GM12878 (cell line): ENCODE measurements at regions not wholly inside any gene's neighbourhood (a gene's known extent, or its start where the extent isn't known, plus 50 kb on each side); places are given as distances from the start of the nearest gene placed in this dataset.

Source experiments
- BCLAF1 ChIP-seq: fragments of 450-650 bp; IDR thresholded peaks from 2 replicates; pipeline ENCODE4 v1.6.1; 2017; ENCODE audit warnings: antibody characterized with exemption, mild to moderate bottlenecking, moderate library complexity
- BHLHE40 ChIP-seq, 2 experiments: fragments of 450-650 bp in 1 of 2; IDR thresholded peaks; 2 replicates each; pipeline ENCODE4 v1.6.1; 2011 to 2017; ENCODE audit warnings: low read depth in 2 of 2, borderline replicate concordance in 1 of 2, improper control_type of control experiment in 1 of 2, low read length in 1 of 2, mild to moderate bottlenecking in 1 of 2
- JUND ChIP-seq: IDR thresholded peaks from 2 replicates; pipeline ENCODE4 v1.6.1; 2012; ENCODE audit warnings: low read depth, mild to moderate bottlenecking, low read length, improper control_type of control experiment, moderate library complexity
- POLR2A ChIP-seq: IDR thresholded peaks from 2 replicates; pipeline ENCODE4 v1.6.1; 2011; ENCODE audit warnings: low read depth, mild to moderate bottlenecking, low read length
- ZNF384 ChIP-seq: IDR thresholded peaks from 2 replicates; pipeline ENCODE4 v1.6.1; 2012; ENCODE audit warnings: low read depth, mild to moderate bottlenecking, low read length, improper control_type of control experiment, borderline replicate concordance
- TF ChIP-seq, protein P1 (sequence below), 3 experiments: IDR thresholded peaks in 2 of 3; conservative IDR thresholded peaks in 1 of 3; 2 replicates each; pipeline ENCODE4 v1.5.1; 2011; ENCODE audit warnings: low read depth in 3 of 3, low read length in 3 of 3, mild to moderate bottlenecking in 3 of 3, control low read depth in 2 of 3, moderate library complexity in 2 of 3, inconsistent platforms in 1 of 3, mixed read lengths in 1 of 3; ENCODE audit not compliant: control insufficient read depth in 2 of 3, insufficient read depth in 1 of 3; ENCODE audit errors: extremely low read depth in 1 of 3

- TF ChIP-seq BCLAF1 (no peak), BHLHE40 (IDR thresholded peaks at IDR 0.05; ENCODE audit: borderline replicate concordance in 1 of 2, low read depth in 2 of 2, low read length in 1 of 2) (no peak), JUND (no peak), POLR2A (no peak), ZNF384 (no peak)
- TF ChIP-seq, protein P1, sequence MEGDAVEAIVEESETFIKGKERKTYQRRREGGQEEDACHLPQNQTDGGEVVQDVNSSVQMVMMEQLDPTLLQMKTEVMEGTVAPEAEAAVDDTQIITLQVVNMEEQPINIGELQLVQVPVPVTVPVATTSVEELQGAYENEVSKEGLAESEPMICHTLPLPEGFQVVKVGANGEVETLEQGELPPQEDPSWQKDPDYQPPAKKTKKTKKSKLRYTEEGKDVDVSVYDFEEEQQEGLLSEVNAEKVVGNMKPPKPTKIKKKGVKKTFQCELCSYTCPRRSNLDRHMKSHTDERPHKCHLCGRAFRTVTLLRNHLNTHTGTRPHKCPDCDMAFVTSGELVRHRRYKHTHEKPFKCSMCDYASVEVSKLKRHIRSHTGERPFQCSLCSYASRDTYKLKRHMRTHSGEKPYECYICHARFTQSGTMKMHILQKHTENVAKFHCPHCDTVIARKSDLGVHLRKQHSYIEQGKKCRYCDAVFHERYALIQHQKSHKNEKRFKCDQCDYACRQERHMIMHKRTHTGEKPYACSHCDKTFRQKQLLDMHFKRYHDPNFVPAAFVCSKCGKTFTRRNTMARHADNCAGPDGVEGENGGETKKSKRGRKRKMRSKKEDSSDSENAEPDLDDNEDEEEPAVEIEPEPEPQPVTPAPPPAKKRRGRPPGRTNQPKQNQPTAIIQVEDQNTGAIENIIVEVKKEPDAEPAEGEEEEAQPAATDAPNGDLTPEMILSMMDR (IDR thresholded peaks at IDR 0.05 in 2 of 3, conservative IDR thresholded peaks at IDR 0.05 in 1 of 3; ENCODE audit: control insufficient read depth in 2 of 3, extremely low read depth in 1 of 3, insufficient read depth in 1 of 3, low read depth in 3 of 3, low read length in 3 of 3): no peak
Observed at GRCh38 chr10:78464856-78465267, 431.2 kb downstream of the RPS24 start.
